ENCODE measurements at regions not wholly inside any gene's neighbourhood (a gene's known extent, or its start where the extent isn't known, plus 50 kb on each side); places are given as distances from the start of the nearest gene placed in this dataset.

DNA sequence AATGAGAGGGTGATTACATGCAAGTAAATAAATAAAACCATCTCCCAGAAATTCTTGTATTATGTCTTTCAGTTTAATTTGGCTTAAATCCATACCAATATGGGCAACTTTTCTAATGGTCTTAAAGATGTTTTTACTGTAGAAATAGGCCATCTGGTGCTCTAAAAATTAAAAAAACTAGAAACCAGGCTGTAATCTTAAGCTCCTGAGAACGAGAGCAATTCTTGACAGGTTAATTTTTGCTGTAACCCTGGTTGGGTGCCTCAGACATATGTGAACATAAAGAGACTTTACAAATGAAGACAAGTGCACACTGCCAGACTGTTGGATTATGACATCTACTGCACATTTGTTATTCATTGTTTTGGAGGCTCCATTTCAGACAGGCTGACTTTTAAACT lies 246.8 kb upstream of the DAB2 start:
- TF ChIP-seq, protein P1, sequence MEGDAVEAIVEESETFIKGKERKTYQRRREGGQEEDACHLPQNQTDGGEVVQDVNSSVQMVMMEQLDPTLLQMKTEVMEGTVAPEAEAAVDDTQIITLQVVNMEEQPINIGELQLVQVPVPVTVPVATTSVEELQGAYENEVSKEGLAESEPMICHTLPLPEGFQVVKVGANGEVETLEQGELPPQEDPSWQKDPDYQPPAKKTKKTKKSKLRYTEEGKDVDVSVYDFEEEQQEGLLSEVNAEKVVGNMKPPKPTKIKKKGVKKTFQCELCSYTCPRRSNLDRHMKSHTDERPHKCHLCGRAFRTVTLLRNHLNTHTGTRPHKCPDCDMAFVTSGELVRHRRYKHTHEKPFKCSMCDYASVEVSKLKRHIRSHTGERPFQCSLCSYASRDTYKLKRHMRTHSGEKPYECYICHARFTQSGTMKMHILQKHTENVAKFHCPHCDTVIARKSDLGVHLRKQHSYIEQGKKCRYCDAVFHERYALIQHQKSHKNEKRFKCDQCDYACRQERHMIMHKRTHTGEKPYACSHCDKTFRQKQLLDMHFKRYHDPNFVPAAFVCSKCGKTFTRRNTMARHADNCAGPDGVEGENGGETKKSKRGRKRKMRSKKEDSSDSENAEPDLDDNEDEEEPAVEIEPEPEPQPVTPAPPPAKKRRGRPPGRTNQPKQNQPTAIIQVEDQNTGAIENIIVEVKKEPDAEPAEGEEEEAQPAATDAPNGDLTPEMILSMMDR (IDR thresholded peaks at IDR 0.05), result no peak
- TF ChIP-seq POLR2A (IDR thresholded peaks at IDR 0.05), result no peak
- intact Hi-C loops (cut with DNase I), result no loop called here
- DNase-seq (no peak), ATAC-seq (no peak)
- Histone ChIP-seq H3K36me3 (no peaks in the 10 kb centered on the region), H3K4me1 (no peaks in the 10 kb centered on the region), H3K27me3 (no peaks in the 10 kb centered on the region), H3K27ac (no peak overlapping the region), H3K4me3 (no peak overlapping the region), H3K9me3 (no peaks in the 10 kb centered on the region)
- WGBS, 4 donors, result 28 to 46% (median 37%) methylated on average over 1 of the region's 1 CpG

DNA sequence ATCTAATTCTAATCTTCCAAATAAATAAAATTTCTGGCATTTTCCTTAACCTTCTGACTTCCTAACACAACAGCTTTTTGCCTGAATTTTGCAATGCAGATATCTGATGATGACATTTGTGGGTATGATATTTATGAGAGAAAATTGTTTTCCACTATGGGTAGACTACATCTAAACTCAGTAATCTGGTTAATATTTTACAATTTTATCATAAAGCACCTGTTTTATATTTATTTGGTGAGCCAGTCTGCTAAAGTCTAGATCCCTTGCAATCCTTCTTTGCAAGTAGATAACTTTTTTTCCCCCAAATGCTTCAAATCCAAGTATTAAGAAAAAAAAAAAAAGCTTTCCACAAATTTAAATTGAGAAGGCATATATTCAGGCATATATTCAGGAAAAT lies 246.2 kb upstream of the DAB2 start:
- intact Hi-C loops (cut with DNase I), result no loop called here
- H3K4me3 ChIP-seq, result no peak overlapping the region
- no peak for TF ChIP-seq POLR2A (IDR thresholded peaks at IDR 0.05)
- TF ChIP-seq, protein P1 (IDR thresholded peaks at IDR 0.05), result no peak

DNA sequence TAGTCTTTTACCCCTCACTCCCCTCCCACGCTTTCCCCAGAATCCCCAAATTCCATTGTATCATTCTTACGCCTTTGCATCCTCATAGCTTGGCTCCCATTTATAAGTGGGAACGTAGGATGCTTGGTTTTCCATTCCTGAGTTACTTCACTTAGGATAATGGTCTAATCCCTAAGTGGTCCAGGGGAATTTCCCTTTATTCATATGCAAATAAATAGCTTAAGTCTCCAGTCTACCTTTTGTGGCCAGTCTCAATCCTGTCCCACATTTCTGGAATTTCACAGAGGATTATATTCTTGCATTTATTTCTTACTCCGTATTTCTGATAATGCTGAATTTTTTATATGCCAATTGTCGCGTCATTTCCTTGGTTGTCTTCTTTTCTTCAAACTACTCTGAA lies 245.6 kb upstream of the DAB2 start:
- no peaks in the 10 kb centered on the region for H3K27me3 ChIP-seq
- no peaks in the 10 kb centered on the region for H3K36me3 ChIP-seq
- WGBS, 4 donors, result 81 to 89% (median 85%) methylated on average over 6 of the region's 6 CpGs
- no peak overlapping the region for H3K4me3 ChIP-seq
- DNase-seq (no peak), ATAC-seq (no peak)
- intact Hi-C loops (cut with DNase I), result no loop called here
- no peak overlapping the region for H3K27ac ChIP-seq
- H3K4me1 ChIP-seq, result no peaks in the 10 kb centered on the region
- no peaks in the 10 kb centered on the region for H3K9me3 ChIP-seq
- TF ChIP-seq, protein P1 (IDR thresholded peaks at IDR 0.05), result no peak
- TF ChIP-seq POLR2A (IDR thresholded peaks at IDR 0.05), result no peak

More for the DNA sequence above, 246.2 kb upstream of the DAB2 start:
- ATAC-seq, result no peak
- Histone ChIP-seq H3K27ac (no peak overlapping the region), H3K36me3 (no peaks in the 10 kb centered on the region), H3K9me3 (no peaks in the 10 kb centered on the region), H3K4me1 (no peaks in the 10 kb centered on the region), H3K27me3 (no peaks in the 10 kb centered on the region)
- DNase-seq, result no peak

DNA sequence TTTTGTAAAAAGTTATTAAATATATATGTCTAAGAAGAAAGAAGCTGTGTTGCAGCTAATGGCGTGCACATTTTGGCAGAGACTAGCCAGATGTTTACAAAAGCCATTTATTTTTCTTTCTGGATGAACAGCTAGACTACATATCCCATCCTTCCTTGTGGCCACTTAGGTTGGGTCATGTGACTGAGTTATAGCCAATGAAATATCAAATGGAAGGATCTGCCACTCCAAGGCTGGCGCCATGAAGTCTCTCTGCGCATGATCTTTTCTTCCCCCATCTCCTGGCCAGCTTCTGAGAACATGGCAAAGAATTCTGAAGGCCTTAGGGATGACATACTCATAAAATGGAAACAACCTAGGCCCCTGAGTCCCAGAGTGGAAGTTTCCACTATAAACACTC lies 244.2 kb upstream of the DAB2 start:
- Histone ChIP-seq H3K27me3 (no peaks in the 10 kb centered on the region), H3K36me3 (no peaks in the 10 kb centered on the region), H3K4me3 (no peak overlapping the region), H3K27ac (no peak overlapping the region), H3K9me3 (no peaks in the 10 kb centered on the region), H3K4me1 (no peaks in the 10 kb centered on the region)
- TF ChIP-seq, protein P1 (IDR thresholded peaks at IDR 0.05), result no peak
- DNase-seq (no peak), ATAC-seq (no peak)
- WGBS, 4 donors, result 91 to 94% (median 94%) methylated on average over 3 of the region's 3 CpGs
- intact Hi-C loops (cut with DNase I), result no loop called here

All from heart left ventricle (tissue), 16 donors.